B cell (primary cell): ENCODE measurements at regions not wholly inside any gene's neighbourhood (a gene's known extent, or its start where the extent isn't known, plus 50 kb on each side); places are given as distances from the start of the nearest gene placed in this dataset.

Source experiments
- ATAC-seq: fragments of 200-7000 bp; cut with Tn5 transposase; one replicate; pipeline ENCODE4 v1.10.0; 2021; ENCODE audit warnings: low read depth, mild to moderate bottlenecking, moderate number of reproducible peaks, moderate library complexity
- CTCF ChIA-PET: fragments of 350-600 bp; sonication (Branson Sonifier 250); formaldehyde crosslinking; loops from one replicate; lab custom pipeline; 2021; ENCODE audit warnings: antibody characterized with exemption, inconsistent platforms; lab: Charles Lee
- POLR2A ChIA-PET: fragments of 350-600 bp; sonication (Branson Sonifier 250); formaldehyde crosslinking; loops from one replicate; lab custom pipeline; 2021; ENCODE audit warnings: antibody characterized with exemption; lab: Charles Lee
- DNase-seq: peaks from one replicate; pipeline ENCODE4 v3.0.0; 2013
- H2AFZ ChIP-seq: 2 replicates; pipeline ENCODE4 v1.6.1; 2012; ENCODE audit warnings: mild to moderate bottlenecking, low read depth, low read length; ENCODE audit not compliant: insufficient read depth, poor library complexity, severe bottlenecking
- H3K27ac ChIP-seq, 2 donors: 1 replicate in 1 of 2; 2 replicates in 1 of 2; pipeline ENCODE4 v1.5.1; 2012 to 2013; ENCODE audit warnings: low read length in 2 of 2, mild to moderate bottlenecking in 2 of 2, moderate library complexity in 1 of 2
- H3K27me3 ChIP-seq, 4 experiments: fragments of 200-600 bp in 1 of 4; sonication (generic) in 1 of 4; replicated peaks in 1 of 4; 1 replicate in 2 of 4; 2 replicates in 2 of 4; pipeline versions ENCODE4 v1.6.1 to v1.7.0; 2013 to 2016; ENCODE audit warnings: low read length in 3 of 4, mild to moderate bottlenecking in 2 of 4, mixed read lengths in 1 of 4, moderate library complexity in 1 of 4; ENCODE audit not compliant: insufficient read depth in 4 of 4, control insufficient read depth in 3 of 4; ENCODE audit errors: control extremely low read depth in 1 of 4
- H3K36me3 ChIP-seq, 2 experiments: replicated peaks in 1 of 2; 1 replicate in 1 of 2; 2 replicates in 1 of 2; pipeline versions ENCODE4 v1.6.1 to v1.7.1; 2013; ENCODE audit warnings: low read length in 1 of 2; ENCODE audit not compliant: insufficient read depth in 2 of 2, control insufficient read depth in 1 of 2; ENCODE audit errors: control extremely low read depth in 1 of 2, extremely low read depth in 1 of 2
- H3K4me1 ChIP-seq, 2 donors: fragments of 200-600 bp in 1 of 2; sonication (generic) in 1 of 2; 1 replicate in 1 of 2; 2 replicates in 1 of 2; pipeline versions ENCODE4 v1.5.1 to v1.6.1; 2013 to 2017; ENCODE audit warnings: low read length in 2 of 2; ENCODE audit not compliant: control insufficient read depth in 2 of 2, insufficient read depth in 2 of 2
- H3K4me2 ChIP-seq: replicated peaks from 2 replicates; pipeline ENCODE3; 2012; ENCODE audit warnings: mild to moderate bottlenecking, low read depth, low read length; ENCODE audit not compliant: poor library complexity, severe bottlenecking
- H3K4me3 ChIP-seq, 5 experiments: fragments of 200-600 bp in 1 of 5; sonication (generic) in 1 of 5; 1 replicate in 3 of 5; 2 replicates in 2 of 5; pipeline versions ENCODE4 v1.5.1 to v1.7.0; 2011 to 2016; ENCODE audit warnings: low read length in 4 of 5, mild to moderate bottlenecking in 4 of 5, low read depth in 2 of 5, control low read depth in 1 of 5, moderate library complexity in 1 of 5; ENCODE audit not compliant: insufficient read depth in 1 of 5; ENCODE audit errors: control extremely low read depth in 1 of 5, extremely low read depth in 1 of 5
- H3K79me2 ChIP-seq: fragments of 200-600 bp; sonication (generic); one replicate; pipeline ENCODE4 v1.6.0; 2016; ENCODE audit warnings: low read length; ENCODE audit not compliant: control insufficient read depth, insufficient read depth
- H3K9ac ChIP-seq: fragments of 200-600 bp; sonication (generic); 2 replicates; pipeline ENCODE4 v1.6.1; 2017; ENCODE audit warnings: mild to moderate bottlenecking, low read length, moderate library complexity
- H3K9me3 ChIP-seq, 3 donors: one replicate each; pipeline versions ENCODE4 v1.6.1 to v1.7.1; 2013; ENCODE audit warnings: low read length in 2 of 3; ENCODE audit not compliant: control insufficient read depth in 2 of 3, insufficient read depth in 1 of 3; ENCODE audit errors: control extremely low read depth in 1 of 3
- H4K20me1 ChIP-seq: 2 replicates; pipeline ENCODE4 v1.6.0; 2012; ENCODE audit warnings: mild to moderate bottlenecking, low read length; ENCODE audit not compliant: insufficient read depth, control insufficient read depth, poor library complexity, severe bottlenecking
- H3K27ac Mint-ChIP-seq: one replicate; pipeline ENCODE4 v1.8.0; 2021; ENCODE audit warnings: mixed read lengths
- H3K27me3 Mint-ChIP-seq: one replicate; pipeline ENCODE4 v1.8.0; 2021; ENCODE audit warnings: mixed read lengths
- H3K4me1 Mint-ChIP-seq: one replicate; pipeline ENCODE4 v1.8.0; 2021; ENCODE audit warnings: mixed read lengths
- H3K4me3 Mint-ChIP-seq: one replicate; pipeline ENCODE4 v1.8.0; 2021; ENCODE audit warnings: mixed read lengths
- H3K9me3 Mint-ChIP-seq: one replicate; pipeline ENCODE4 v1.8.0; 2022; ENCODE audit warnings: mixed read lengths; ENCODE audit not compliant: insufficient read depth
- EZH2 ChIP-seq: IDR thresholded peaks from 2 replicates; pipeline ENCODE4 v1.6.1; 2012; ENCODE audit warnings: borderline replicate concordance, low read depth, mild to moderate bottlenecking, moderate library complexity, low read length; ENCODE audit not compliant: insufficient read depth, poor library complexity, severe bottlenecking
- WGBS: methylation state at CpG from one replicate; pipeline ENCODE4 v1.1.5; 2013; ENCODE audit warnings: missing lambda C conversion rate; ENCODE audit not compliant: insufficient coverage; 5-methylcytosine and 5-hydroxymethylcytosine counted together
- intact Hi-C: fragments of 100-400 bp; cut with micrococcal nuclease; formaldehyde crosslinking; loops from one replicate; pipeline ENCODE4 v1.10.0; 2022
- TF ChIP-seq, protein P1 (sequence below): fragments of 200-600 bp; IDR thresholded peaks from one replicate; pipeline ENCODE4 v1.8.0; 2022; ENCODE audit warnings: antibody characterized with exemption, mild to moderate bottlenecking

DNA sequence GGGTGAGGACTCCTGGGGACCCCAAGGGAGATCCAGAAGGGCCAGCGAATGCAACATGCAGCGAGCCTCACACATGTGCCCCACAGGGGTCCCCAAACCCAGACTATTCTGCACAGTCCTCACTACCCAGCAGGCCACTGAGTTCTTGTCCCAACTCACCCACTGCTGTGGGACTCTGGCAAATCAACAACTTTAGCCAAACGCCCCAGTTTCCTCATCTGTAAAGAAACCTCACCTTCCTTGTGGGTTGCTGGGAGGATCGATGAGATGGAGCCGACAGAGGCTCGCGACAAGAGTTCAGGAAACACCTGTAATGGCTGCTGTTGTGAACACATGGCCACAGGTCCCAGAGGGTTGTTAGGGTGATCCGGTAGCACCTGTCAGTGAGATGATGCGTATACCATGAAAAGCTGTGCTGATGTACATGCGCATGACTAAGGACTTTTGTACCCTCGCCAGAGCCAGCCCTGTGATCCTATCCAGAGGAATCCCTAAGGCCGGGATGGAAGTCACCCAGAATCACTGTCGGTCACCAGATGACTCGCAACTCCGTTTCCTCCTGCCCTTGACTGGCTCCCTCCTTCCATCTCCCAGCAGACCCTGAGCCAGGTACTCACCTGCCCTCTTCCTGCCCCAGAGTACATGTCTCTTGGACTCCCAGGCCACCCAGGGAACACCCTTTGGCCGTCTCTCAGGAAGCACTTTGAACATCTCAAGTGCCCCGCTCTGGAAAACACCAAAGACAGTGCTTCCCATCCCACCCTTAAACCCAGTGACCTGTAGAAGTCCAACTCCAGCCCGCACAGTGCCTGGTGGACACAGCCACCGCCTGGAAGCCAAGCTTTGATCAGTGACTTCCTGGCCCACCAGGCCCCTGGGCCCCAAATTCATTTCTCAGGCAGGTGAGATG lies 103.3 kb upstream of the ID2 start:
- Mint-ChIP-seq H3K27me3 (peaks cover 40% of the 10 kb centered on the region), H3K4me1 (peaks cover 77% of the 10 kb centered on the region), H3K9me3 (peaks cover 4% of the 10 kb centered on the region), H3K4me3 (no peak overlapping the region), H3K27ac (peak overlapping the region; percentile 46)
- H3K4me3 ChIP-seq = no peak overlapping the region
- peaks cover 0 to 44% (median 6%) of the 10 kb centered on the region in 3 donors for H3K9me3 ChIP-seq
- H3K4me2 ChIP-seq = peak overlapping the region; percentile 19
- no peak overlapping the region for H3K9ac ChIP-seq
- peaks cover 0 to 42% (median 14%) of the 10 kb centered on the region in 4 experiments for H3K27me3 ChIP-seq
- 49% methylated on average over 18 of the region's 19 CpGs for WGBS
- H3K79me2 ChIP-seq = no peaks in the 10 kb centered on the region
- H4K20me1 ChIP-seq = no peaks in the 10 kb centered on the region
- intact Hi-C loops = loop anchor here (5.0 kb wide), 1 partner anchor 36 kb away; no protein-coding TSS in a partner anchor
- H3K27ac ChIP-seq = no peak overlapping the region
- no peak overlapping the region for H2AFZ ChIP-seq
- peak; percentile 79 for DNase-seq
- ChIA-PET POLR2A (no interaction called here), CTCF (no interaction called here)
- H3K36me3 ChIP-seq = no peaks in the 10 kb centered on the region
- H3K4me1 ChIP-seq = peaks cover 59 to 74% of the 10 kb centered on the region in 2 donors
- TF ChIP-seq, protein P1, sequence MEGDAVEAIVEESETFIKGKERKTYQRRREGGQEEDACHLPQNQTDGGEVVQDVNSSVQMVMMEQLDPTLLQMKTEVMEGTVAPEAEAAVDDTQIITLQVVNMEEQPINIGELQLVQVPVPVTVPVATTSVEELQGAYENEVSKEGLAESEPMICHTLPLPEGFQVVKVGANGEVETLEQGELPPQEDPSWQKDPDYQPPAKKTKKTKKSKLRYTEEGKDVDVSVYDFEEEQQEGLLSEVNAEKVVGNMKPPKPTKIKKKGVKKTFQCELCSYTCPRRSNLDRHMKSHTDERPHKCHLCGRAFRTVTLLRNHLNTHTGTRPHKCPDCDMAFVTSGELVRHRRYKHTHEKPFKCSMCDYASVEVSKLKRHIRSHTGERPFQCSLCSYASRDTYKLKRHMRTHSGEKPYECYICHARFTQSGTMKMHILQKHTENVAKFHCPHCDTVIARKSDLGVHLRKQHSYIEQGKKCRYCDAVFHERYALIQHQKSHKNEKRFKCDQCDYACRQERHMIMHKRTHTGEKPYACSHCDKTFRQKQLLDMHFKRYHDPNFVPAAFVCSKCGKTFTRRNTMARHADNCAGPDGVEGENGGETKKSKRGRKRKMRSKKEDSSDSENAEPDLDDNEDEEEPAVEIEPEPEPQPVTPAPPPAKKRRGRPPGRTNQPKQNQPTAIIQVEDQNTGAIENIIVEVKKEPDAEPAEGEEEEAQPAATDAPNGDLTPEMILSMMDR = no peak
- TF ChIP-seq EZH2 = no peak
- peak; percentile 32 for ATAC-seq

DNA sequence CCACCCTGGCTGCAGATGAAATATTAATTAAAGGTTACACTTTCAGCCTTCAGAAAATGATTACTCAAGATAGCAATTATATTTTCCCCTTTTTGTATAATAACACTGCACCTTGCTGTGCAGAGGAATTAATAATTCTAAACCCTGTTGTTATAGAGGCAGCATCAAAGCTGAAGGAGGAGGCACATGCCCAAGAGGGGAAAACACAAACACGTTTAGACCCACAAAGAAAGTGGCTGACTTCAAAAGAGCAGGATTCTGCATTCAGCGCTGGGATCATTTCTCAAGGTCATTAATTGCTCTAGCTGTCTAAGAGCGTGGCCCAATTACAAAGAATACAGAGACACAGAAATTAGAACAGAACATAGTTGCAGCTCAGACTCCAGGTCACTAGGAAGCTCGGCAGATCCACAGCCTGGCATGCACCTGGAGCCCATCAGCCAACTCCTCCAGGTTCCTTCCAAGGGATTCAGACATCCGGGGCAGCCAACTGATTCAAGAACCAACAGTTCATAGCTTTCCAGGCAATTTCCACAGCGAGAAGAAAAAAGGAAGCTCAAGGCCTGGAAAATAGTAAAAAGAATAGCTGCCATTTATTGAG lies 102.3 kb upstream of the ID2 start:
- Mint-ChIP-seq H3K4me1 (peaks cover 76% of the 10 kb centered on the region), H3K4me3 (no peak overlapping the region), H3K27ac (no peak overlapping the region), H3K27me3 (peaks cover 33% of the 10 kb centered on the region), H3K9me3 (peaks cover 4% of the 10 kb centered on the region)
- 89% methylated on average over 3 of the region's 6 CpGs for WGBS
- Histone ChIP-seq H3K9me3 (peaks cover 0 to 39% (median 6%) of the 10 kb centered on the region in 3 donors), H3K27ac (no peak overlapping the region), H3K27me3 (peaks cover 0 to 34% (median 10%) of the 10 kb centered on the region in 4 experiments), H3K79me2 (no peaks in the 10 kb centered on the region), H3K36me3 (no peaks in the 10 kb centered on the region), H3K4me1 (peaks cover 60 to 74% of the 10 kb centered on the region in 2 donors), H3K4me2 (no peak overlapping the region), H3K9ac (no peak overlapping the region), H4K20me1 (no peaks in the 10 kb centered on the region), H3K4me3 (no peak overlapping the region), H2AFZ (no peak overlapping the region)
- CTCF ChIA-PET = no interaction called here
- intact Hi-C loops = loop anchor here (5.0 kb wide), 1 partner anchor 37 kb away; no protein-coding TSS in a partner anchor
- POLR2A ChIA-PET = no interaction called here
- TF ChIP-seq, protein P1 = no peak
- TF ChIP-seq EZH2 = no peak
- no peak for ATAC-seq
- no peak for DNase-seq
